ENCODE measurements at regions not wholly inside any gene's neighbourhood (a gene's known extent, or its start where the extent isn't known, plus 50 kb on each side); places are given as distances from the start of the nearest gene placed in this dataset.

- no peak for TF ChIP-seq EHMT2 (IDR thresholded peaks at IDR 0.05; ENCODE audit: low read depth)
- no peak for TF ChIP-seq PHF8 (IDR thresholded peaks at IDR 0.05; ENCODE audit: borderline replicate concordance, low read depth)
These were observed 69.2 kb upstream of the S1PR3 start (continued) for GRCh38 chr9:88922091-88922490.

DNA sequence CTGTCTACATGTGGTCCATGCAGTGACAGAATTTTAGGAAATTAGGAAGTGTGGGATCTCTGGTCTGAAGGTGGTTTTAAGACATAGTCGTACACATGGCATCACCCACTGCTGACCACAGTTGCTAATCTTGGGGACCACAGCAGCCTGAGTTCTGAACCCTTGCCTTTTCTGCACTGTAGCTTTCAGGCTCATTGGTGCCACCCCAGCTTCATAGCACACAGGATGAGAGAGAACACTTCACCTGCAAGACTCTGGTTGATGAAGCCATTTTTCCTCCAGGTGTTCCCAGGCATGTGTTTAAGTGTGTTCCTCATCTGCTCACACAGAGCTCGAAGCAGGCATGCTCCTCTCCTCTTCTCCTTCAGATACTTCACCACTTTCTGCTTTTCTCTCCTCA is 68.2 kb upstream of the S1PR3 start:
- Histone ChIP-seq H3K9me3 (peaks cover 13% of the 10 kb centered on the region), H3K4me3 (no peak overlapping the region), H3K27ac (no peak overlapping the region), H3K4me2 (no peak overlapping the region), H3K4me1 (no peaks in the 10 kb centered on the region)
- ChIA-PET POLR2A (no interaction called here), CTCF (no interaction called here)
- no peak for ATAC-seq
- 78% methylated on average over 2 of the region's 2 CpGs for WGBS (ENCODE audit: missing lambda C conversion rate)
- TF ChIP-seq PHF8 (IDR thresholded peaks at IDR 0.05; ENCODE audit: borderline replicate concordance, low read depth) (no peak), FOSB (CRISPR knock-in tag; IDR thresholded peaks at IDR 0.05) (no peak), CHD2 (IDR thresholded peaks at IDR 0.05; ENCODE audit: low read length, partially characterized antibody) (no peak), MAFK (IDR thresholded peaks at IDR 0.05; ENCODE audit: partially characterized antibody) (no peak), HOXA7 (CRISPR knock-in tag; IDR thresholded peaks at IDR 0.05) (no peak), NPAS2 (CRISPR knock-in tag; IDR thresholded peaks at IDR 0.05; ENCODE audit: borderline replicate concordance) (no peak), RAD21 (conservative IDR thresholded peaks at IDR 0.05 in 1 of 2, IDR thresholded peaks at IDR 0.05 in 1 of 2) (no peak), NR3C1 (IDR thresholded peaks at IDR 0.05) (no peak), USF2 (IDR thresholded peaks at IDR 0.05) (no peak), EHMT2 (IDR thresholded peaks at IDR 0.05; ENCODE audit: low read depth) (no peak), RNF2 (IDR thresholded peaks at IDR 0.05; ENCODE audit: borderline replicate concordance, low read depth) (no peak), POLR2A (IDR thresholded peaks at IDR 0.05; ENCODE audit: low read length) (no peak), E2F6 (IDR thresholded peaks at IDR 0.05; ENCODE audit: borderline replicate concordance, low read depth) (no peak), MAX (IDR thresholded peaks at IDR 0.05) (no peak), HMGXB4 (CRISPR knock-in tag; IDR thresholded peaks at IDR 0.05; ENCODE audit: borderline replicate concordance) (no peak), CEBPB (IDR thresholded peaks at IDR 0.05) (no peak)
- TF ChIP-seq, protein P1, sequence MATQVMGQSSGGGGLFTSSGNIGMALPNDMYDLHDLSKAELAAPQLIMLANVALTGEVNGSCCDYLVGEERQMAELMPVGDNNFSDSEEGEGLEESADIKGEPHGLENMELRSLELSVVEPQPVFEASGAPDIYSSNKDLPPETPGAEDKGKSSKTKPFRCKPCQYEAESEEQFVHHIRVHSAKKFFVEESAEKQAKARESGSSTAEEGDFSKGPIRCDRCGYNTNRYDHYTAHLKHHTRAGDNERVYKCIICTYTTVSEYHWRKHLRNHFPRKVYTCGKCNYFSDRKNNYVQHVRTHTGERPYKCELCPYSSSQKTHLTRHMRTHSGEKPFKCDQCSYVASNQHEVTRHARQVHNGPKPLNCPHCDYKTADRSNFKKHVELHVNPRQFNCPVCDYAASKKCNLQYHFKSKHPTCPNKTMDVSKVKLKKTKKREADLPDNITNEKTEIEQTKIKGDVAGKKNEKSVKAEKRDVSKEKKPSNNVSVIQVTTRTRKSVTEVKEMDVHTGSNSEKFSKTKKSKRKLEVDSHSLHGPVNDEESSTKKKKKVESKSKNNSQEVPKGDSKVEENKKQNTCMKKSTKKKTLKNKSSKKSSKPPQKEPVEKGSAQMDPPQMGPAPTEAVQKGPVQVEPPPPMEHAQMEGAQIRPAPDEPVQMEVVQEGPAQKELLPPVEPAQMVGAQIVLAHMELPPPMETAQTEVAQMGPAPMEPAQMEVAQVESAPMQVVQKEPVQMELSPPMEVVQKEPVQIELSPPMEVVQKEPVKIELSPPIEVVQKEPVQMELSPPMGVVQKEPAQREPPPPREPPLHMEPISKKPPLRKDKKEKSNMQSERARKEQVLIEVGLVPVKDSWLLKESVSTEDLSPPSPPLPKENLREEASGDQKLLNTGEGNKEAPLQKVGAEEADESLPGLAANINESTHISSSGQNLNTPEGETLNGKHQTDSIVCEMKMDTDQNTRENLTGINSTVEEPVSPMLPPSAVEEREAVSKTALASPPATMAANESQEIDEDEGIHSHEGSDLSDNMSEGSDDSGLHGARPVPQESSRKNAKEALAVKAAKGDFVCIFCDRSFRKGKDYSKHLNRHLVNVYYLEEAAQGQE (IDR thresholded peaks at IDR 0.05): no peak
- no peak for FAIRE-seq
- no peak for DNase-seq (ENCODE audit: low read depth in 1 of 2, low spot score in 1 of 2)
